NCI-H2107 treated with DMSO at 0.1 percent for 48 hours (cell line): ENCODE measurements at regions not wholly inside any gene's neighbourhood (a gene's known extent, or its start where the extent isn't known, plus 50 kb on each side); places are given as distances from the start of the nearest gene placed in this dataset.

Source experiments
- DNase-seq: peaks from one replicate; lab custom pipeline; 2025; ENCODE audit not compliant: unreplicated experiment; lab: John Stamatoyannopoulos, UW

GRCh38 chr12:94026596-94026995 is 121.8 kb upstream of the PLXNC1 start:
- no peak for DNase-seq

DNA sequence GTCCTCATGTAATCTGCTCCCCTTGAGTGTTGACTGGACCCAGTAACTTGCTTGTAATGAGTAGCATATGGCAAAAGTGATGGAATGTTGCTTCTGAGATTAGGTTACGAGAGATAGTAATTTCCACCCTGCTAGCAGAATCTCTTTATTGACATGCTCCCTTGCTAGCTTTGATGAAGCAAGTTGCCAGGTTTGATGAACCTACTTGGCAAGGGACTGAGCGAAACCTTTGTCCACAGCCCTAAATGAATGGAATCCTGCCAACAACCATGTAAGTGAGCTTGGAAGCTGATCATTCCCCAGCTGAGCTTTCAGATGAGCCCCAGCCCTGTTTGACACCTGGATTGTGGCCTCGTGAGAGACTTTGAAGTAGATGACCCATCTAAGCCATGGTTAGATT is 120.8 kb upstream of the PLXNC1 start:
- DNase-seq, result no peak

DNA sequence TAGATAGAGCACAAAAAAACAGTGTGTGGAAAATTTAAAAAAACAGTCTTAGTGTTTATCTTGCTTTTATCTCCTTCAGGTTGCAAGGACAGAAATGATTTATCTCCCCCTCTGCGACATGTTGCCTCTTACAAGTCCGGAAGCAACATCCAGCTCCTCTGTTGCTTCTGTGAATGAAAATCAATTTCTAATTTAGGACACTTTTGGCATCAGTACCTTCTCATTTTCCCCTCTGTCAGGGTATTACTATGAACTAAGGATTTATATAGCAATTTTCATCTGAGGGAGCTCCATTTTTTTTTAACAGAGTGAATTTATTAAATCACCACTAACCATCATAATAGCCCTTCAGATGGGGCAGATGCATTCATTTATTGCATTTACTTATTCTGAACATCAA is 116.6 kb upstream of the PLXNC1 start:
- no peak for DNase-seq

- no peak for DNase-seq
Observed at GRCh38 chr12:94032368-94032767, 116.0 kb upstream of the PLXNC1 start.

DNA sequence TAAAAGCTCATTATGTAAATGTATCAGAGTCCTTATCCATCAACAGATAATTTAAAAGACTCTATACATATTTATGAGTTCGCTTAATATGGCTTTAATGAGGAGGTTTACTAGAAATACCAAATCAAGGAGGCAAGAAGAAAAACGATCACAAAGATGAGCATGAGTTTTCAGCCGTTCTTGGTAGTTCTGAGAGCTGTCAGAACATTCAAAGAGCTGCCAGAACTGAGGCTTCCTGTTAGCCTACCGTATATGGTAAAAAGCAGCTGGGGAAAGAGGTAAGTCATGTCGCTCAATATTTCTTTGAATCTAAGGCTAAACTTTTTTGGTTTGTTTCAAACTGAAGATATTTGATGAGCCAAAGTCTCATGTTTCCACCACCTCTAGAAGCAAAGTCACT is 115.3 kb upstream of the PLXNC1 start:
- DNase-seq, result no peak

DNA sequence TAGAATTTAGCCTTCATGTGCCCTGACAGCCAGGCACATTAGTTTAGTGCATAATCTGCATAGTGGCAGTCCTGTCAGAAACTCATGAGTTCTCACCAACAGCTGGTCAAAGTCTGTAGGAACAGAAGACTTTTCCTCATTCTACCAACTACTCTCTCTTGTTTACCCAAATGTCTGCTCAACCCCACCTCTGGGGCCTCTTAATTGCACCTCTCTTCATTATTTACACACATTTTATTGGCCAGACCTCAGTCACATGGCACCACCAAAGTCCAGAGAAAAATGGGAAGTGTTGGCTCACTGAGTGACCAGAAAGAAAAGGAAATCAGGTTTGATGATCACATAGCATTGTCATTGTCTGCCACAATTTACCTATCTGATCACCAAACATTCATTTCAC is 114.6 kb upstream of the PLXNC1 start:
- no peak for DNase-seq

- DNase-seq, result no peak
Observed at GRCh38 chr12:94037444-94037843, 110.9 kb upstream of the PLXNC1 start.

- no peak for DNase-seq
Observed at GRCh38 chr12:94038605-94039004, 109.8 kb upstream of the PLXNC1 start.

DNA sequence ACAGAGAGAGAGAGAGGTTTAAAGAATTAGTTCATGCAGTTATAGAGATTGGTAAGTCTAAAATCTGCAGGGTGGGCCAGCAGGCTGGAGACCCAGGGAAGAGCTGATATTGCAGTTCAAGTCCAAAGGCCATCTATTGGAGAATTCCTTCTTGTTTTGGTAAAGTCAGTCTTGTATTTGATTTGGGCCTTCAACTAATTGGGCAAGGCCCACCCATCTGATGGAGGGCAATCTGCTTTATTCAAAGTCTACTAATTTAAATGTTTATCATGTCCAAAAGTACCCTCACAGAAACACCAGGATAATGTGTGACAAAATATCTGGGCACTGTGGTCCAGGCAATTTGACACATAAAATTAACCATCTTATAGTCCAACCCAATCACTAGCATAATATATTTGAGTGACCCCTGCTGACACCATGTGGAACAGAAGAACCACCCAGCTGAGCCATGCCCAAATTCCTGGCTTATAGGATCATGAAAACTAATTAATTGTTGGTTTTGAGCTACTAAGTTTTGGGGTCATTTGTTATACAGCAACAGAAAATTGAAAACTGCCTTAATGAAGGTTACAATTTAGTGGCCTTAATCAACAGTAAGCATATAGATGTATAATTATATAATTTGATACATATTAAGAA is 109.1 kb upstream of the PLXNC1 start:
- DNase-seq, result no peak

- no peak for DNase-seq
Observed at GRCh38 chr12:94039914-94040313, 108.5 kb upstream of the PLXNC1 start.

- no peak for DNase-seq
Observed at GRCh38 chr12:94041850-94042249, 106.5 kb upstream of the PLXNC1 start.

GRCh38 chr12:94042321-94042720 is 106.1 kb upstream of the PLXNC1 start:
- DNase-seq, result no peak

GRCh38 chr12:94046626-94047410 is 101.6 kb upstream of the PLXNC1 start:
- no peak for DNase-seq

DNA sequence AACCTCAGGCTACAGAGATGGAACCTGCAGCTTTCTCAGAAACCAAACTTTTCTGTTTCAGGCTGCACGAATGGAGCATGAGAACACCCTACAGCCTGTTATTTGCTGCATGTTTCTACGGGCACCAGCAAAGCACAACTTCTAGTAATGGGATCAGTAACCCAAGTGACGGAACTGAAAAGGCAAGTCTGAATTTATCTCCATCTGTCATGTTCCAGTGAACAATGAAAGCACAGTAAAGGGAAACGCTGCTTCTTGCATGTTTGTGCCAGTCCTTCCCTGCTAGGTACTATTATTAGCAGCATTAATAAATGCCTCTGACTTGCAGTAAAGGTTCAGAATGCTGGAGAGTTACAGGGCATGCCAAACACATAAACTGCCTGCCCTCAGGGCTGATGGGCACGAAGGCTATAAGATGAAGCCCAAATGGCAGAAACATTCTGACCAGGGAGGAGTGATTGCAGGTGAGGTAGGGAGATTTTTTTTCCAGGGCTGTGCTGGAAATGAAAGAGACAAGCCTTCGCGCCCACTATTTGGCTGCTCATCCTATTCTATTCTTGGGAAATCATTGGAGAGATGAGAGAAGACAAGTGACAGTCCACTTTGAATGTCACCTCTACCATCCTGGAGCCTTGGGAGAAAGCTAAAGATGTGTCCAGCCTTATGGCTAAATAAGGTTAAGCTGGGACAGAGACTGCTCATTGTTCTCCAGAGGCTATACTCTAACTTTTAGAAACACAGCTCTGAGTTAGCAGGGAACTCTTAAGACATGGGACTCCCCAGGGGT is 100.4 kb upstream of the PLXNC1 start:
- no peak for DNase-seq

DNA sequence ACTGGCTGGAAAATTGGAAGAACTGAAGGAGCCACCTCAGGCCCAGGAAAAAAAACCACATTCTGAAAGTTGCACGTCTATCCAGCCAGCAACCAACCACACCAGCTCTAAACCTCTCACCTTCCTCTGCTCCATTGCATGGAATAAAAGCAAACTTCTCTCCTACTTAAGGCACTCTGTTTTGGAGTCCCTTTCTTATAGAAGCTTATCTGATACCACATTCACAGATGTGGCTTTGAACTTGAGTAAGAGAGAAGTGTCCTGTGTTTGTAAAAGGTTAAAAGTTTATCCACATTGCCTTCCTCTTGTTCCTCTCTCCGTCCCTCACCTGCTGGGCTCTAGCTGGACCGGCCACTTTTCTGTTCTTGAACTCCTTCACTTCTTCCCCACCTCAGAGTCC is 99.6 kb upstream of the PLXNC1 start:
- DNase-seq, result no peak

DNA sequence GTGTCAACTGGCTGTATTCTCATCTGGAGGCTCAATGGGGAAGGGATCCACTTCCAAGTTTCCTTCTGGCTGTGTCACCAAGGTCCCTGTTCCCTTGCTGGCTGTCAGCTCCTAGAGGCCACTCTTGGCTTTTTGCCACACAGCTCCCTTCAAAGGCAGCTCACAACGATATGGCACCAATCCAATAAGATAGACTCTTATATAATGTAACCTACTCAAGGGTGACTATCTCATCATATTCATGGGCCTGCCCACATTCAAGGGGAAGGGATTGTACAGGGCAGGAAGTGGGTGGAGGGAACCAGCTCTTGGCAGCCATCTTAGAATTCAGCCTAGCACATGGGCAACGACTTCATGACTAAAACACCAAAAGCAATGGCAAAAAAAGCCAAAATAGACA is 98.7 kb upstream of the PLXNC1 start:
- DNase-seq, result no peak

GRCh38 chr12:94053676-94054075 is 94.7 kb upstream of the PLXNC1 start:
- no peak for DNase-seq

GRCh38 chr12:94055528-94055927 is 92.8 kb upstream of the PLXNC1 start:
- DNase-seq, result no peak

GRCh38 chr12:94056419-94057158 is 91.8 kb upstream of the PLXNC1 start:
- DNase-seq, result no peak

DNA sequence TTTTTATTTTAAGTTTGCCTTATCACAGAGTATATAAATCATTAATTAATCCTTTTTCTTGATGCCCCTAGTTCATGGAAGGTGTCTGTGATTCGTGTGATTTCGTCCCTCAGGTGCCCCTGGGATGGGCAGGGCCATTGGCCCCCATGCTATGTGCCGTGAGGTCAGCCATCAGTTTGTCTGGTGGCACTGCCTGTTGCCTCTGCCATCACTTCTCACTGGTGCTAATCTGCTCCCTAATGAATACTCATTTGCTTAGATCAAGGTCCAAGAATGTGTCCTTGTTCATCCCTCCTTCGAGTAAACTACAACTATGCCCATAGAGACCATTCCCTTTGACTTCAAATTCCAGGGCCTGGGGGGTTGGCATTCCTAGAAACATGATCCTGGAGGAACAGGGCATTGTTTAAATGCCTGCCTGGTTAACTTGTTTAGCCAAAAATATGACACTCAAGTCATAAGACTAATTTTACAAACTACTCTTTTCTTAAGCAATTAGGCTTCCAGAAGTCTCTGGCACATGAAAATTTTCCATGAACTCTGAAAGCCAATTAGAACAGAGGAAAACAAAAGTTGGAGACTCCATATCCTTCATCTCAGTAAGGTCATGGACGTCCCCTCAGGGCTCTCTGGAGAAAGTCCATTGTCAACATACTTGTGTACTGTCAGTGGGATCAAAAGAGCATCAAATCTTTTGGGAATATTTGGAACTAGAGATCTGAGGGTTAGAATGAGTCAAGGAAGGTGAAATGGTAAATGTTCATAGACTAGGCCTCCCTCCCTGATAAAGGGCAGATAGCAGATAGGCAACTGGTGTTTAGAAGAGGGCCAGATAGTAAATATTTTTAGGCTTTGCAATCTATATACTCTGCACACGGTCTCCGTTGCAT is 90.9 kb upstream of the PLXNC1 start:
- no peak for DNase-seq
